GM21515 (cell line): ENCODE measurements at regions not wholly inside any gene's neighbourhood (a gene's known extent, or its start where the extent isn't known, plus 50 kb on each side); places are given as distances from the start of the nearest gene placed in this dataset.
"Not testable (repeated sequence)": the region's sequence is repeated elsewhere in the genome, so short reads cannot be mapped to it uniquely, and the experiment has no call there.

Source experiments
- ATAC-seq: cut with Tn5 transposase; IDR thresholded peaks from one replicate; pipeline ENCODE4 v1.9.1; 2021; ENCODE audit not compliant: unreplicated experiment

DNA sequence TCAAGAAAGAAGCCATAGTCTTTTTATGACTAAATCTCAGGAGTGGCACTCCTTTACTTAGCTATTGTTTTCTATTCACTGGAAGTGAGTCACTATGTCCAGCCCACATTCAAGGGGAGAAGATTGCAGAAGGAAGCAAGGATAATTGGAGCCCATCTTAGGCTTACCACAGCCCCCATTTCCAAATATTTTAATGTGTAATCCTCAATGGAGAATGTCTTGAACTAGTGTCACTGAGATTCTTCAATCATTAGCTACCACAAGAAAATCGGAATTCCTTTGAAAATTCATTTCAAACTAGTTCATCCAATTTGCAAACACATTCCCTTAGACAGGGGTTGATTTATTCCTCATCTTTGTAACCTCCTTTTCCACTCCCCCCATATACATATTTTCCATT, 84.7 kb downstream of the DLEU7 start:
- no peak for ATAC-seq

DNA sequence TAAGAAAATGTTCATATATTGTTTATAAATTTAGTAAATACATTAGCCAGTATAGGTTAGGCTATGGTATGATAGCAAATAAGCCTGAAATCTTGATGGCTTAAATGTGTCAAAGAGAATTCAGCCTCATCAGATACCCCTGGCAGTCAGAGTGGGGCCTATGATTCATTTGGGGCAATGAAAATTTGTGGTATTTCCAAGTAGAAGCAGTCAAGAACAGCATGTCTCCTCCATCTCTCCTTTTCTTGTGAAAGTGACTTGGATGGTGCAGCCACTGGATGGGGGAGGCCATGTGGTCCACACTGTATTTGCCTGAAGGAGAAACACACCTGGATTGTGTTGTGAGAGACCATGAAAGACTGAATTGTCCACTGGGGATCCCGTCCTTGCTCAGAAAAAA, 82.7 kb downstream of the DLEU7 start:
- no peak for ATAC-seq

DNA sequence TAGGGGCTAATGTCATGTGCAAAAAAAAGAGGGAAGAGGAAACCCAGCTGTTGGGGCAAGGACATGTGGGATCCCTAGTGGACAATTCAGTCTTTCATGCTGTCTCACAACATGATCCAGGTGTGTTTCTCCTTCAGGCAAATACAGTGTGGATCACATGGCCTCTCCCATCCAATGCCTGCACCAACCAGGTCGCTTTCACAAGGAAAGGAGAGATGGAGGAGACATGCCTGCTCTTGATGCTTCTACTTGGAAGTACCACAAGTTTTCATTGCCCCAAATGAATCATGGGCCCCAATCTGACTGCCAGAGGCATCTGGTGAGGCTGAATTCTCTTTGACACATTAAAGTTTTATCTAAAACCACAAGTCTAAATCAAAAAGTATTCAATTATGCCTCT, 82.1 kb downstream of the DLEU7 start:
- no peak for ATAC-seq

DNA sequence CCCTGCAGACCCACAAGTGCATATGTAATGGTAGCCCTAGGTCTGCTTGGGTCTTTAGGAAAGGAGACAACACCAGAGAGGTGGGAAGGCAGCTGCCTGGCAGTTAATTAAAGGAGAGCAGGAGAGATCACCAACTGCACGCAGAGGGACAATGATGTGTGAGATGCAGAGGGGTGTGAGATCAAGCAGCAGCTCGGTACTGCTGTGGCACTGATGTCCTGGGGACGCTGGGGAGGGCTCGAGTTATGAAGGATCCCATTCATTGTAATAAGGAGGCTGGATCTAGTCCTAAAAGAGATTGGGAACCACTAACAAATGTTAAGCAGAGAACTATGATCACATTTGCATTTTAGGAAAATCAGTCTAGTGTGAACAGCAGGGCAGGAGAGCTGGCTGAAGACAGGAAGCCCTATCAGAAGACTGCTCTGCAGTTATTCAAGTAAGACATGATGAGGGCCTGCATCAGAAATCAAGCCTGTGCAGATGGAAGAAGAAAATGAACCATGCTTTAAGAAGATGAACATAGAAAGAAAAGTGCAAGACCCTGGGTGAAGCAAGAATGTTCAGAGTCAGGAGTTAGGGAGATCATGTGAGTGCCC, 80.4 kb downstream of the DLEU7 start:
- no peak for ATAC-seq

DNA sequence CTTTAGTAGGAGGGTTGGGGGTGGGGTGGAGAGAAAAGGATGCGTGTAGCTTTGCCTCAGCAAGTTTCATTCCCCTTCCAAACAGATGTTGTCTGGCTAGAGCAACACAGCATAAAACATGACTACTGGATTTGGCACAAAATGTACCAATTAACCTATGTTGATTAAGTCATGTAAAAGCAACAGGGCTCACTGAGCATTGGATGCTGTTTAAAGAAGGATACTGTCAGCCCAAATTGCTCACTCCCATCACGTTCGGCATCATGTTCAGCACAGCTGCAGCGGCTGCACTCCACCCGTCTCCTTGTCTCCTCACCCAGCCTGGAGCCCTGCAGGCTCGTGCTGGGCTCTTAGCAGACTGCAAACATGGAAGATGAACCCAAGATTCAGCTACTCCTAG, 77.5 kb downstream of the DLEU7 start:
- no peak for ATAC-seq

DNA sequence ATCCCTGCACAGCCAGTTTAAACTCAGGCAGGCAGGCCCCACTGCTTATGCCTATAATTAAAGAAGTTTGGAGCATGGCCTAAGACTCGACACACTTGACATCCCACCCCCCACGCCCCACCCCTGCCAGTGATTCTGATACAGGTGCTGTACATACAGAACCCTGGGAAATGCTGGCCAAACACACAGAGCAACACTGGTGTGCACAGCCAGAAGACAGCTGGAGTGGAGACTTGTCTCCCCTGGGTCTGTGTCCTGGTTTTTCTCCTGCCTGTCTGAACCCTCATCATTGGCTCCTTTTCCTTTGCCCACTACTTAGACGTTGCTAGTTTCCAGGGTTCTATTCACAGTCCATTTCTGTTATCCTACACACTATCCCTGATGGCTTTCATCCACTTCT, 76.8 kb downstream of the DLEU7 start:
- no peak for ATAC-seq

DNA sequence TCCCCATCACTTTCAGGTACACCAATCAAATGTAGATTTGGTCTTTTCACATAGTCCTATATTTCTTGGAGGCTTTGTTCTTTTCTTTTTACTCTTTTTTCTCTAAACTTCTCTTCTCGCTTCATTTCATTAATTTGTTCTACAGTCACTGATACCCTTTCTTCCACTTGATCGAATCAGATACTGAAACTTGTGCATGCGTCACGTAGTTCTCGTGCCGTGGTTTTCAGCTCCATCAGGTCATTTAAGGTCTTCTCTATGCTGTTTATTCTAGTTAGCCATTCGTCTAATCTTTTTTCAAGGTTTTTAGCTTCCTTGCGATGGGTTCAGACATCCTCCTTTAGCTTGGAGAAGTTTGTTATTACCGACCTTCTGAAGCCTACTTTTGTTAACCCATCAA, 70.6 kb downstream of the DLEU7 start:
- not testable (repeated sequence) for ATAC-seq
